Fibroblast of the aortic adventitia (primary cell): ENCODE measurements at regions not wholly inside any gene's neighbourhood (a gene's known extent, or its start where the extent isn't known, plus 50 kb on each side); places are given as distances from the start of the nearest gene placed in this dataset.

Experiments used
- DNase-seq: peaks from one replicate; pipeline ENCODE4 v3.0.0-alpha.2; 2010; ENCODE audit warnings: low read depth
- H3K4me3 ChIP-seq: 2 replicates; pipeline ENCODE4 v1.5.1; 2011; ENCODE audit warnings: low read depth, mild to moderate bottlenecking, control low read depth, low read length, moderate library complexity
- CTCF ChIP-seq: IDR thresholded peaks from 2 replicates; pipeline ENCODE4 v1.5.1; 2011; ENCODE audit warnings: mild to moderate bottlenecking, low read length, control low read depth, inconsistent platforms; ENCODE audit not compliant: insufficient read depth

GRCh38 chr2:64840426-64840881, 148.7 kb upstream of the SLC1A4 start:
- DNase-seq: peak; percentile 73
- H3K4me3 ChIP-seq: no peak overlapping the region
- TF ChIP-seq CTCF: no peak

DNA sequence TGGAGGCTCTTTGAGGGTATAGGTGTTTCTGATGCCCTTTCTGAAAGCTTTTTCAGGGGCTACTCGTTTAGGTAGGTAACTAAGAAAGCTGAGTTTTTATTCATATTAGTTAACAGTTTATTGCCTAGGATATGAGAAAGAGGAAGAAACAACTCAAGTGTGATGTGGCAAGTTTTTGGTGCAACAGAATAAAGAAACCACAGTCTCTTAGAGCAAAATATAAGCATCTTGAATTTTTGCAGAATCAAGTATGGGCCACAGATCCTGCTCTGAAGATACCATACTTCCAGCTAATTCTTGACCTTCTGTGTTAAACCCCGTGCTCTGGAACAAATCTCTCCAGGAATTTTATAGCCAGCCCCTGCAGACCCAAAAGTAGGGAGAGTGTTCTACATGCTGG, 147.7 kb upstream of the SLC1A4 start:
- no peak overlapping the region for H3K4me3 ChIP-seq
- DNase-seq: no peak
- TF ChIP-seq CTCF: no peak

DNA sequence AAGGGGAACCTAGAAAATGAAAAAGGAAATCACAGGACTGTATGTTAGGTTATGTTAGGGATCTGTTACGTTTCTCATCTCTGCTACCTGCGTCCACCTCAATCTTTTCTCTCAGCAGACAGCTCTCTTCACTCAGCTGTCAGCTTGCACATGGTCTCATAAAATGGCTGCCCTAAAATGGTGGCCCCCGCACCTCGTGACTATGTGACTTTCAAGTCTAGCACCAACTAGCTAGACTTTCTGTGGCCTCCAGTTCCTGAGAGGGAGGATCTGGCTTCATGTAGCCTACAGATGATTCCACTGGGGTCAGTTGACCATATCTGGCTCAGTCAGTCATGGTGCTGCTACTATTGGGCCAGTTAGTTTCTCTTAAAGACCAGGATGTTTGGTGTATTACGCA, 147.2 kb upstream of the SLC1A4 start:
- H3K4me3 ChIP-seq: no peak overlapping the region
- DNase-seq: no peak
- no peak for TF ChIP-seq CTCF

GRCh38 chr2:64844087-64844486, 145.1 kb upstream of the SLC1A4 start:
- DNase-seq: no peak
- no peak overlapping the region for H3K4me3 ChIP-seq
- no peak for TF ChIP-seq CTCF

GRCh38 chr2:64845273-64845905, 143.8 kb upstream of the SLC1A4 start:
- no peak for TF ChIP-seq CTCF
- no peak overlapping the region for H3K4me3 ChIP-seq

GRCh38 chr2:64846177-64846576, 143.0 kb upstream of the SLC1A4 start:
- no peak overlapping the region for H3K4me3 ChIP-seq
- DNase-seq: peak; percentile 73

More at GRCh38 chr2:64845273-64845905, 143.8 kb upstream of the SLC1A4 start:
- DNase-seq: no peak

More at GRCh38 chr2:64846177-64846576, 143.0 kb upstream of the SLC1A4 start:
- no peak for TF ChIP-seq CTCF
